Tongue (tissue), 1 donor: ENCODE measurements at regions not wholly inside any gene's neighbourhood (a gene's known extent, or its start where the extent isn't known, plus 50 kb on each side); places are given as distances from the start of the nearest gene placed in this dataset.

Experiments
- DNase-seq: peaks from one replicate; pipeline ENCODE4 v3.0.0-alpha.2; 2015

GRCh38 chr13:22130254-22130653 lies 459.4 kb downstream of the FGF9 start:
- no peak for DNase-seq

GRCh38 chr13:22134261-22134660 lies 463.4 kb downstream of the FGF9 start:
- DNase-seq, result no peak

DNA sequence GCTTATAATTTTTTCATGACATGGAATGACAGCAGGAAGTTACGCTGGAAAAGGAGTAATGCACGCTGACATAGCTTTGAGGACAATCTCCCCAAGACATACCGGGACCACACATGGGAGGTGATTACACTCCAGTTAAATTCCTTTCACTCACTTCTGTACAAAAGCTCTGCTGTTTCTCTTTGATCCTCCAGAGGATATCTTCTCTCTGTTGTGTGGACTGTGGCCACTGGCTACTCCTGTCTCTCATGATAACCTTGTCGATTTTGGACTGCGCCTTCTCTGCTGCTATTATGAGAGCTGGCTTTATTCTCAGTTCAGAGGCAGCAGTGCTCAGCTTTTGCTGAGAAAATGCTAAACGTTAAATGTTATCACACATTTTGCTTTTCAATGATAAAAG lies 464.6 kb downstream of the FGF9 start:
- no peak for DNase-seq

- no peak for DNase-seq
Measured at GRCh38 chr13:22137361-22138050, 466.6 kb downstream of the FGF9 start.

DNA sequence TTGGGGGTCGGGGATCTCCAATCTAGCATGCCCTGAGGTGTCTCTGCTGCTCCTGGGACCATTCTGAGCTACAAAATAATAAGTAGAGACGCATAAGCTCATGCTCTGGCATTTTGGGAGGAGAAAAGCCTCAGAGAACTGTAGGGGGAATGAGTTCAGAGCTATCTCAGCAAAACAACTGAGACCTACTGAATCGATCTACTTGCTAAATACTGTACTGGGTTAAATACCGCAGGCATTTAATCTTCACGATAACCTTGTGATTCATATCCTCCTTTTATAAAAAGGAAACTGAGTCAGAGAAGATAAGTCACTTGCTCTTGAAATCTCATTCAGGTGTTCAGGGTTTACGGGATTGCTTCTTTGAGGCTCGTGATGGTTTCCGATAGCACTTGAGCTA lies 468.1 kb downstream of the FGF9 start:
- DNase-seq, result no peak

DNA sequence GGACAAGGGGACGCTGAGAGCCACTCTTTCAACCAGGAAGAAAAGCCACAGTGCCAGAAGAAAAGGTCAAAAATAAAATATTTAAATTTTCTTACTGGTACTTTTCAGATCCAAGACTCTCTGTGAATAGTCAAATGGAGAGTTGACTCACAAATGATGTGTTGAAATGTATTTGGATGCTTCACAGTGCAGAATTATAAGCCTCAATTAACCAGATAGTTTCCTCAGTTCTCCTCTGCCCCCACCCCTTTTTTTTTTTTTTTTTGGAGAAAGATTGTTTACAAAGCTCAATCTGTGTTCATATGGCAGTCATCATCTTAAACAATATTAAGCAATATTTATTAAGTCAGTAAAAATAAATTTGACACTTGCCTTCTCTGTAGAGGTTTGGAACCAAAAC lies 470.8 kb downstream of the FGF9 start:
- no peak for DNase-seq

DNA sequence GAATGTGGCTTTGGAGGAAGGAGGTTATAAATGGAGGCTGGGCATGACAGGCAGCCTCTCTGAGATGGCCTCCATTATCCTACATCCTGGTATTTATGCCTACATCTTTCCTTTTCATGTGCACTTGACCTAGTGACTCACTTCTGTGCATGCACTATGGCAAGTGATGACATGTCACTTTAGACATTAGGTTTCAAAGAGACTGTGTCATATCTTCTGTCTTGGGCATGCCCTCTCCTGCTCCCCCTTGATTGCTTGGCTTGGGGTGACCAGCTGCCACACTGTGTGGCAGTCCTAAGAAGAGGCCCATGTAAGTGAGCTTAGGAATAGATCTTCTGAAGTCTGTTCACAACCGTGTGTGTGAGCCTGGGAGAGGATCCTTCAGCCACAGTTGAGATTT lies 472.8 kb downstream of the FGF9 start:
- no peak for DNase-seq

DNA sequence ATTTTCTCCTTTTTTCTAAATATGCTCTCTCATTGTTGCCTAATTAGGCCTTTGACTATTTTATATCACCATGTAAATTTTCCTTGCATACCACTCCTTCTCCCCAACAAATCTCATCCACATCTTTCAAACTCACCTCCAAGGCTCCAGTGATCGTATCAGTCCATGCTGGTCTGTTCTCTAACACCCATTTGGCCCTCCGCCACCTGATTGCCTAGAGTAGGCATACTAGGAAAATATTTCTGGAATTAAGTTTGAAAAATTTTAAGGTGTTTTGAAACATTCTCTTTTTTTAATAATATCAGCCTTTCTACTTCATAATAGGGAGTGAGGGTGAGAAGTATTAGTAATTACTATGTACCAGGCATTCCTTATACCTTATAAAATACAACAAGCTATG lies 473.9 kb downstream of the FGF9 start:
- DNase-seq, result no peak

- DNase-seq, result no peak
Measured at GRCh38 chr13:22148187-22148586, 477.3 kb downstream of the FGF9 start.

GRCh38 chr13:22152751-22153150 lies 481.9 kb downstream of the FGF9 start:
- DNase-seq, result no peak

DNA sequence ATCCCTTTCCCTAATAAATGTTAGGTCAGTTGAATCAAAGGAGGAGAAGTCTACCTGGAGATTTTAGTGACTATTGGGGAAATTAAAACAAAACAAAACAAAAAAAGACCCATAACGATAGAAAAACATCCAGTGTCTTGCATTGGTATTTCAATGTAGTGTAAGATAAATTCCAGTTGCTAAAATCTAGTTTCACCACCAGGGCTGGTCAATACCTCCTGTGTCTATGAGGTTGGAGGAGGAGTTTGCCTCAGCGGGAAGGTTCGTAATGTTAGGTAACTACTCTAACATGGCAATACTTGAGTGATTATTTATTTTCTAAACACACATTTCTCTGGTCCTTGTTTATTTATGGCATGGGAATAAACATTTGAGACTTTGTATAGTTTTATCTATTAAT lies 483.2 kb downstream of the FGF9 start:
- DNase-seq, result no peak

DNA sequence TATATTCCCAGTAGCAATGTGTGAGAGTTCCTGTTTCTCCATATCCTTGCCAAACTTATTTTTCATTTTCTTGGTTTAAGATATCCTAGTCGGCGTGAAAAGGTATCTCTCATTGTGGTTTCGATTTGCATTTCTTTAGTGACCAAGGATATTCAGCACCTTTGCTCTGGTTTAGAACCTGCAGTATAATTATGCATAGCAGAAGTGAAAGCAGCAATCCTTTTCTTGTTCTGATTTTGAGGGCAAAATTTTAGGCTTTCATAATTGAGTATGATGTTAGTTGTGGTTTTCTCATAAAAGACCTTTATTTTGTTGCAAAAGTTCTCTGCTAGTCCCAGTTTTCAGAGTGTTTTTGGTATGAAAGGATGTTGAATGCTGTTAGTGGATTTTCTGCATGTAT lies 491.0 kb downstream of the FGF9 start:
- no peak for DNase-seq

DNA sequence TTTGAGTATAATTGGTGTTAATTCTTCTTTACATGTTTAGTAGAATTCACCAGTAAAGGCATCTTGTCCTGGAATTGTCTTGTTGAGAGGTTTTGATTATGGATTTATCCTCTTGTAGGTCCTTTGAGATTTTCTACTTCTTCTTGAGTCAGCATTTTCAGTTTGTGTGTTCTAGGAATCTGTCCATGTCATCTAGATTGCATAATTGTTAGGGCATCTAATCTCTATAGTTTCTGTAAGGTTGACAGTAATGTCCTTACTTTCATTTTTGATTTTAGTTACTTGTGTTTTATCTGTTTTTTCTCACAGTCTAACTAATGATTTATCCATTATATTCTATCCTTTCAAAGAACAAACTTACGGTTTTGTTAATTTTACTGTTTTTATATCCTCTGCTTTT lies 492.0 kb downstream of the FGF9 start:
- DNase-seq, result no peak

- peak; percentile 40 for DNase-seq
Measured at GRCh38 chr13:22168437-22169190, 497.7 kb downstream of the FGF9 start.

DNA sequence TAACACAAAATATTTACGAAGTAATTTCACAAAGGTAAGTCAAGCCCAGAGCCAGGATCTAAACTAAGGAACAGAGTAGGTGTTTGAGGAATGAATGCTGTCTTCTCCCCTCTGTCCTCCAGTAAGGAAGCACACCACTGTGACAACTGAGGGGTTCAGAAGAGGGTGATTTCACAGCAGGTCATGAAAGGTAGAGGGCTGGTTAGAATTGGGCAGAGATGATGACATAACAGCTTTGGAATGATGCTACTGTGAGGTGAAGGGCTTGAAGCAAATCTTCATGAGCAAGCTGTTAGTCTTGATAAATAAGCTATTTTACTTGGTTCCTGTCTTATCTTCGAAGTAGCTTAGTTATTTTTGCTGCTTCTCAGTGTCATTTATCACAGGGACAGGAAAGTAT lies 498.6 kb downstream of the FGF9 start:
- DNase-seq, result no peak

- no peak for DNase-seq
Measured at GRCh38 chr13:22173610-22174009, 502.7 kb downstream of the FGF9 start.

- peak; percentile 10 for DNase-seq
Measured at GRCh38 chr13:22175241-22175640, 504.4 kb downstream of the FGF9 start.

DNA sequence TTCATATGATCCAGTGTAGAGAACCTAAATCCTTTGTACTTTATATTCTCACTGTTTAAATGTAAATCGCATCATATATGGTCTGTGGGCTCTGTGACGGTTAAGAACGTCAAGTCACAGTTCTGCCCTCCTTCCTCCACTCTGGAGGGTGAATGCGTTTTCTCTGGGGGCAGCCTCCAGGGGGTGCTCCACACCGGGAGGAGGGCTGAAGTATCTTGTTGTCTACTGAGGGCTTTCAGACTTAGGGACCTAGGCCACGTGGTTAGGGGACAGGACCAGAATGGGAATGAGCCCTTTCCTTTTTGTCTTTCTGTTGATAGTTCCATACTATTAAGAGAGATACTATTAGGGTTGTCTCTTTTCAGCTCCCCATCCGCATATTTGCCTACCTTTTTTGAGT lies 504.9 kb downstream of the FGF9 start:
- DNase-seq, result no peak

DNA sequence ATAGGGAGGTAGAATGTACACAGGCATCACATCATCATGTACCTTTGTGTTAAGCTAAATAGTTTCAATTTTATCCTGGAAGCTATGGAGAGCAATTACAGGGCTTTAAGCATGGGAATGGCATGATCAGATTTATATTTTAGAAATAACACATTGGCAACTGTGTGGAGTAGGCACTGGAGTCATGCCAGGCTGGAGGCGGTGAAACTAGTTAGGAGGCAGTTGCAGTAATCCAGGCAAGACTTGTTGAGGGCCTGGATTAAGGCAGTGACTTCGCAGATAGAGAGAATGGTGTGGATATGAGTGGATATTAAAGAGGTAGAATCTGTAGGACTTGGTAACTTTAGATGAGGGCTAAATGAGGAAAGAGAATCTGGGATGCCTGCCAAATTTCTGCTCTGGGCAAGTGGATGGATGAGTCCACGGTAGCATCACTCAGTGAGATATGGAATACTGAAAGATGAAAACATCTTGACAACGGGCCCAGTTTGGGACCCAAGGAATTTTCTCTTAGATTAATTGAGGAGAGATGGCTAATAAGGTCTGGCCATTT lies 506.2 kb downstream of the FGF9 start:
- peak; percentile 78 for DNase-seq

DNA sequence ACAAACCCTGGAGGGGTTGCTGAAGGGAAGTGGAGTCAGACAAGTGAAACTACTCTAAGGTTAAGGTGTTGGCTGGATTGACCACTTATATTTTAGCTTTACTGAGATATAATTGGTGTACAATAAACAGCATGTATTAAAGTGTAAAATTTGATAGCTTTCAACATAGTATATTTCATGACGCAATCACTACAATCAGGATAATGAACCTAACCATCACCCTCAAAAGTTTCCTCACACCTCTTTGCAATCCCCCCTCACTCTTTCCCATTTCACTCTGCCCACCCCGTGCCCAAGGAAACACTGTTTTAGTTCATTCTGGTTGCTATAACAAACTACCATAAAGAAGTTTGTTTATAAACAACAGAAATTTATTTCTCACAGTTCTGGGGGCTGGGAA lies 508.0 kb downstream of the FGF9 start:
- no peak for DNase-seq

GRCh38 chr13:22187329-22187728 lies 516.5 kb downstream of the FGF9 start:
- no peak for DNase-seq

DNA sequence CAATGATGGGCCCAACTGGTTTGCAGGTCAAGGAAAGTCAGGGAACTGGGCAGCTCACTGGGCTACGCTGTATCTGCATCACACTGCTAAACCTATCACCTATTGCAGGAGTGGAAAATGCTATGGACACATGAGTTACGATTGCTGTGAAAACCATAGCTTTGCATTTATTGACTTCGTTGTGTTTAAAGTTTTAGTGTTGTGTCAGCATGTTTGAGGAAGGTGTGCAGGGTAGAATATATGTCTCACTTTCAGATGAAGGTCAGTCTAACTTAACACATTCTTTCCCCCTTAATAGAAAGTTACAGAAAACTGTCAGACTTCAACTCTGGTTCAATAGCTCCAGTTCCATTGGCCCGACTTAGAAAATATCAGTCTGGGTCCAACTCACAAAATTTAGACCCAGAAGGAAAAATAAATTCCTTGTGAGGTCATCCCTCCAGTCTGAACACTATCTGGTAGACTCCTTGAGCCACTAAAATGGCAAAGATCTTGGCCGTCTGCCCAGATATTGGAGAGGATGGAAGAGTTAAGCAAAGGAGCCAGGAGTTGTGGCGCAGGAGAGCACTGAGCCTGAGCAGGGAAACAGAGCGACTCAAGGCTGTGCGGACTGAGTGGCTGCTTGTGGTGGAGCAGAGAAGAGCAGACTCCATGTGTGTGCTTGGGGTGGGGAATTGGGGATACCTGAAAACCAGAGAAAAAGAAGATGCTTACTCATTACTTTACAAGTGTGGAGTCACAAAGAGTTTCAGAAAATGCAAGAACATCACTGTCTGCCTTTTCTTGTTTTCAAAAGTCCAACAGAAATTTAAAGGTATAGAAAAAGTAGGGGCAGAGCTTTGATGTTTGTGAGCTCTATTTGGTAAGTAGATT lies 518.5 kb downstream of the FGF9 start:
- no peak for DNase-seq

GRCh38 chr13:22193070-22193469 lies 522.2 kb downstream of the FGF9 start:
- no peak for DNase-seq
